ENCODE measurements at regions not wholly inside any gene's neighbourhood (a gene's known extent, or its start where the extent isn't known, plus 50 kb on each side); places are given as distances from the start of the nearest gene placed in this dataset.

DNA sequence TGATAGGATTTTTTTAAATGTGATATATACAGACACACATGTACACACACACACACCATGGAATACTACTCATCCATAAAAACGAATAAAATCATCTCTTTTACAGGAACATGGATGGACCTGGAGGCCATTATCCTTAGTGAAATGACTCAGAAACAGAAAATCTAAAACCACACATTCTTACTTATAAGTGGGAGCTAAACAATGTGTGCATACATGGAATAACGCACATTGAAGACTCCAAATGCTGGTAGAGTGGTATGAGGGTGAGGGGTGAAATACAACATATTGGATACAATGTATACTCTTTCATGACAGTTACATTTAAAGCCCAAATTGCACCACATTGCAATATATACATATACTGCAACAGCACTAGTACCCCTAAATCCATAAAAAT lies 120.2 kb upstream of the ADGRL3 start:
- no peak for DNase-seq

DNA sequence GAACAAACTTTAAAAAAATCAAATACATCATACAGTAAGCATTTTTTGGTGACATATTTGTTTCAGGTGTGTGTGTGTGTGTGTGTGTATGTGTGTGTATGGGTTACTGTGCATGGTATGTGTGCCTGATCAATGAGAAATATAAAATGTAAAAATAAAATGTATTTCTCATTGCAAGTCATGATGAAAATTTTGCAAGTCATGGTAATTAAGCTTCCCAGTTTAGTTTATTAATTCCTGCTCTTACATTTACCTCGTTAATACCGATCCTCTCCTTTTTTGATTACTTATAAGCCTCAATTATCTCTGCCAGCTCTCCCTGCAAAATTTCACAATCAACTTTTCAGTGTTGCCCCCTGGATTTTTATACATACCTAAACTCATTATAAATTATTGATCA lies 114.6 kb upstream of the ADGRL3 start:
- DNase-seq: no peak

DNA sequence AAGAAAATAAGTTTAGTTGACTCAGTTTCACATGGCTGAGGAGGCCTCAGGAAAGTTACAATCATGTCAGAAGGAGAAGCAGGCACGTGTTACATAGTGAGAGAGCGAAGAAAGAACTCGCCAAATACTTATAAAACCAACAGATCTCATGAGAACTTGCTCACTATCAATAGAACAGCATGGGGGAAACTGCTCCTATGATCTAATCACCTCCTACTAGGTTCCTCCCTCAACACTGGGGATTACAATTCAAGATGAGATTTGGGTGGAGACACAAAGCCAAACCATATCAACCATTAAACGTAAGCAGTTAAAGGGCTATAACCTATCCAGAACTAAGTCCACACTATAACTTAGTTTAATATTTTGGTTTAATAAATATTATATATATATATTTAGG lies 113.8 kb upstream of the ADGRL3 start:
- no peak for DNase-seq

DNA sequence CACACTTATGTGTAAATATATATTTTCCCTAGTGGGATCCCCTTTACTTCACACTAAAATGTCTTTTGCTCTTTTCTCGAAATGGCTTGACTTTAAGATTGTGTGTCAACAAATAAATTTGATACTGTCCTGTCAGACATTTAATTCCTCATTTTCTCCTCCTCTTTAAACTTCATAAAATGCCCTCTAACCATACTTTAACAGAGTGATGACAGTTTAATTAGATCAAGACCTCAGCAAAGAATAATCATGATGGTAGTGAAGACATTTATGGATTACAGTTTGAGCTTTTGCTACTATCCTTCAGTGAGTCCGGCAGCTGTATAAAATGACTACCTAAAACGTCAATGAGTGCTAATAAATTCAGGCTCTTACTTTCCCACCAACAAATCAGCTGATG lies 113.1 kb upstream of the ADGRL3 start:
- no peak for DNase-seq

DNA sequence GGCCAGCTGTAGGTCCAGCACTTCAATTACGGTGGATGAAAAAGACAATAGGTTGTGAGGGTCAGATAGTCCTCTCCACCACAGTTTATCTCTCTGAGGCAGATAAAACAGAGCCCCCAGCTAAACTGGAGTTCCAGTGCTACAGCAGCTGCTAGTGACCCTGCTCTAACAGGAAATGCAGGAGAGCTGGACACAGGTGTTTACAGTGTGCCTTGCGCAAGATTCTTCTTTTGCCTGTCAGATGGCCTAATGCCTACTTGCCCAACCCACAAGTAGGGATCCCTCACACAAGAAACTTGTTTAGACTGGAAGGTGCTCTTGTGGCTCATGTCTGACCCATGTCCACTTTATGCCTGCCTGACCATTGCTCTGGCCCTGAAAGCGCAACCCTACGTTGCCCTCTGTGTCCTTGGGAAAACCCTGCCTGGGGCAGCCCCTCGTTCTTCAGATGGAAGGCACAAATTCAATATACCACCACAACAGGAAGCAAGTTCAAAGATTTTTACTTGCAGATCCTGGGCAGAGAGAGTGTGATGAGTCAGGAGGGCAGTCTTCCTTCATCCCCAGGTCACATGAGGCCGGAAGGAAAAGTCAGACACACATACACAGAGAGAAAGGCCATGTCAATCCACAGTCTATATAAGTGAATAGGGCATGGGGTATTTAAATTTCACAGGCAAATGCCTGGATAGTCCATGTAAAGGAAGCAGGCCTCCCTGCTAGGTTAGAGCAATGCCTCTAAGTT lies 105.1 kb upstream of the ADGRL3 start:
- no peak for DNase-seq

DNA sequence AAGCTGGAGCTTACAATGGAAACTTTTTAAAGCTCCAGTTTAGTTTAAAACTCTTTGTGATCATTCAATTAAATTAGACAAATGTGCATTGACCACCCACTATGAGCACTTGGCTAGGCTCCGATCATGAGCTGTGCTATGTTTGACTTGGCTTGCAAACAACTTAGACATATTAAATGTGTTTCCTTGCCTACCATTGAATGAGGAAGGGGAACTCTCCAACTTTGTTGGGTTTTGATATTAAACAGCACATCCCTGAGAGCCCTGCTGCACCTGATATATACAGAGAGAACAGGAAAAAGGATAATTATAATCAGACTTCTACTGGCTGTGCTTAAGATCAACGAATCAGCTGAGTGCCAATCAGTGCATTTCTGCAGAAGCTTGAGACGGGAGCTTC lies 71.4 kb upstream of the ADGRL3 start:
- no peak for DNase-seq

DNA sequence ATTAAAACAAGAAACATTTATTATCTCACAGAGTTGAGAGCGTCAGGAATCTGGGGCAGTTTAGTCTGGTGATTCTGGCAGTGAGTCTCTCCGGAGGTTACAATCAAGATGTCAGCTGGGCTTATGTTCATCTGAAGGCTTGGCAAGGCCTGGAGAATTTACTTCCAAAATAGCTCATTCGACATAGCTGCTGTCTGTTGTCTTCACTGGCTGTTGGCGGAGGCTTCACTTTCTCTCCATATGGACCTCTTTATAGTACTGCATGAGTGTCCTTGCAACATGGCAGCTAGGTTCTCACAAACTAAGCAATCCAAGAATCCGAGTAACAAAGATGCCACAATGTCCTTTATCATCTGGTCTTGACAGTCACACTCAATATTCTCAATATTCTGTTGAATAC lies 70.2 kb upstream of the ADGRL3 start:
- DNase-seq: no peak

DNA sequence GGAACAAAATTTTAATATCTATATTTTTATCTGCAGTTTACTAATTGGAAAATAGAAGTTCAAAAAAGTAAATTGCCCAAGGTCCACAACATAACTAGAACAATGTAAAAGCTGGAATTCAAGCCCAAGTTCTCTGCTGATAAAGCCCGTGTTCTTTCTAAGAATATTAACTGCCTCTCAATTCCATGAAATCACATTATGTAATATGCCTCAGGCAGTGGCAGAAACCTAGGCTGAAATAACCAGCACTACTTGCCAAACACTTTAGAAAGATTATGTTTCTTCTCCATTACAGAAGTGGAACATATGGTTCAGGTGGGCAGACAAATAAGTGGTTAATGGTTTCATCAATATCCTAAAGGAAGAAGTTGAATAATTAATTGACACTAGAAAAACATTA lies 56.7 kb upstream of the ADGRL3 start:
- no peak for DNase-seq

DNA sequence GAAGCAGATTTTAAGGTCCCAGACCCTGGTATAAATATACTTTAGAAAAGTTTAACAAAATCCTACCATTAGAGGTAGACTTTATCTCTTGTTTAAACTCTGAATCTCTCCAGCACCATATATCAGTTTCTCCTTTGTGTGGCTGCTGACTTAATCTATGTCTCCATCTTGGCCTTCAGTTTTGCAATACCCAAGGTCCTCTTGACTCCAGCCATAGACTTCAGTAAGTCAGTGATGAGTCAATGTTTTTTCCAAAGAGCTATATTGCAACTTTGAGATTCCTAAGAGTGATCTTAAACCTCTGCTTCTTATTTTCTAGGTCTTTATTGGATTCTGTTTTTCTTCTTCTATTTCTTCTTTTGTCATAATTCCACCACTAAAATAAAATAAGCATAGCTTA lies 50.8 kb upstream of the ADGRL3 start:
- no peak for DNase-seq

All from GDM1 (cell line).